ENCODE measurements at regions not wholly inside any gene's neighbourhood (a gene's known extent, or its start where the extent isn't known, plus 50 kb on each side); places are given as distances from the start of the nearest gene placed in this dataset.
"Not testable (repeated sequence)": the region's sequence is repeated elsewhere in the genome, so short reads cannot be mapped to it uniquely, and the experiment has no call there.

DNA sequence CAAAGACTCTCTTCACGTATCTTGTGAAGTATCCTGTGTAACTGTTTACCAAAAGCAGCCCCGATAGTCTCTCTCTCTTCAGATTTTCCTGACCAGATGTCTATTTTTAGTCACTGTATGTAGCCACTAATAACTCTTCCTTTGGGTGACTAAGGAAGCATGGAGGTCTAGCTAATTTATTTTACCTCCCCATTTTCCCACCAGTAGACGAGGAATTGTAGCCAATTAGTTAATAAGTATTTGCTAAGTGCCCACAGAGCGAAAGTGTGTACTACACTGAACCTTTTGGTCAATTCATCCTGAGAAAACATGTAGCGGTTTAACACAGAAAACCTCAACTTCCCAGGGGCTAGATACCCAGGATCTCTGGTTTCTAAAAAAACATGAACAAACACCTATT lies 180.6 kb downstream of the TBX18 start:
- no peak for ATAC-seq
- DNase-seq (ENCODE audit: low spot score), result no peak
- intact Hi-C loops (cut with DNase I), result no loop called here

DNA sequence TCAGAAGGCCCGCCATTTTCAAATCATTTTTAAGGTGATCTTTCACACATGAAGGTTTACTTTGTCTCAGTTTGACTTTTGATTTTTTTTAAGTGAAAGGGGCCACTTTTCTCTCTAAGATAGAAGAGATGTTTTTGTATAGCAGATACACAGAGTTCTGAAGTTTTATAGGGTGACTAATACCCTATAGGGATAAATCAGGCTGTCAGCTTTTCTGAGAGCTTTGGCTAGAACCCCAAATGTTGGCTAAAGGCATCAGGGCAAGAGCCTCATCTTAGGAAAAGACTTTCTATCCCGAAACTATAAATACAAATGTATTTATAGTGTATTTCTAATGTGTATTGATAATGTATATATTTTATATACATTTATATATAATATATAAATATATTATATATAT lies 181.4 kb downstream of the TBX18 start:
- DNase-seq (ENCODE audit: low spot score), result no peak
- intact Hi-C loops (cut with DNase I), result no loop called here
- ATAC-seq, result no peak

DNA sequence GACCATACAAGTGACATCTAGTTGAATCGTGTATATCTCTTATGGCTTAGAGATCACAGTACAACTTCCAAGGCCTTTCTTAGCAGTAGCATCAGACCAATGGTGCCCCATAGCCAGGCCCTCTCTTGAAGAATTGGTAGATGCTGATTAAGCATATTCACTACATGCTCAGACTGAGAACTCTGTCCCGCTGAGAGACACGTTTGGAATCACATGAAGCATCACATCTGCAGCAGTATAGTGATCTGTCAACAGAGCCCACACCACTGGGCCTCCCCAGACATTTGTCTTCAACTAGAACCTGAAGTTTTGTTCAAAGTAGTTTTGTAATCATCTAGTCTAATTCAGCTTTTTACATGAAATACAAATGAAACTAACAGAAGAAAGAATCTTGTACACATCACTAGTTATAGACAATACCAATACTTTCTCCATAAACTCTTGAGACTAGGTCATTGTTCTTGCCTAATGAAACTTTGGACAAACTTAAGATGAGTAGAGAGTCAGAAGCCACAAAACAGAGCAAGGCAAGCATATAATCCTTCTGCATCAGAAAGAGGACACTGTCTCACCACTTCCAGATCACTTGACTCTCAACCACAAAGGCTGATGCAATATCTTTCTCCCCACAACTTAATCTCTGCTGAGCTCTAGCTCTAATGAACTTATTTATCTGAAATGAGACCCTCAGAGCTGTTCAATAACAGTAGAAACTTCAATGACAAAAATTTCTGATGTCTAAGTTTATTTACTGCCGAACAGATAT lies 182.7 kb downstream of the TBX18 start:
- intact Hi-C loops (cut with DNase I), result no loop called here
- DNase-seq (ENCODE audit: low spot score) (no peak), ATAC-seq (peak; percentile 95)

GRCh38 chr6:84579404-84579803 lies 185.0 kb downstream of the TBX18 start:
- DNase-seq (ENCODE audit: low spot score), result no peak
- intact Hi-C loops (cut with DNase I), result no loop called here
- ATAC-seq, result no peak

- no peak for ATAC-seq
- intact Hi-C loops (cut with DNase I), result no loop called here
Measured at GRCh38 chr6:84576029-84576428, 188.4 kb downstream of the TBX18 start.

GRCh38 chr6:84575264-84575663 lies 189.1 kb downstream of the TBX18 start:
- intact Hi-C loops (cut with DNase I), result no loop called here

More at GRCh38 chr6:84576029-84576428, 188.4 kb downstream of the TBX18 start:
- DNase-seq (ENCODE audit: low spot score), result no peak

DNA sequence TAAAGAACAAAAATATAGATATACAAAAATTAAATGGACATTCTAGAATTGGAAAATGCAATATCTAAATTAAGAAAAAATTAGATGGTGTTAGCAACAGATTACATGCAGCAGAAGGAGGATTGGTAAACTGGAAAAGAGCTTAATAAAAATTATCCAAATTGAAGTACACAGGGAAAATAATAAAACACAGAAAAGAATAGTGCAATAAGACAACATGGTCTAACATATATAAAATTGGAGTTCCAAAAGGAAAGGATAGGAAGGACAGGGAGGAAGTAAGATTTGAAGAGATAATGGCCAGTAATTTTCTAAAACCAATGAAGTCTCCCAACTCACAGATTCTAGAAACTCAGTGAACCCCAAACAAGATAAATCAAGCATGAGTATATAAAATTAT lies 194.5 kb downstream of the TBX18 start:
- intact Hi-C loops (cut with DNase I), result no loop called here
- no peak for ATAC-seq
- DNase-seq (ENCODE audit: low spot score), result no peak

More at GRCh38 chr6:84575264-84575663, 189.1 kb downstream of the TBX18 start:
- DNase-seq (ENCODE audit: low spot score) (no peak), ATAC-seq (no peak)

GRCh38 chr6:84568971-84569370 lies 195.4 kb downstream of the TBX18 start:
- no peak for DNase-seq (ENCODE audit: low spot score)
- peak; percentile 62 for ATAC-seq
- intact Hi-C loops (cut with DNase I), result no loop called here

DNA sequence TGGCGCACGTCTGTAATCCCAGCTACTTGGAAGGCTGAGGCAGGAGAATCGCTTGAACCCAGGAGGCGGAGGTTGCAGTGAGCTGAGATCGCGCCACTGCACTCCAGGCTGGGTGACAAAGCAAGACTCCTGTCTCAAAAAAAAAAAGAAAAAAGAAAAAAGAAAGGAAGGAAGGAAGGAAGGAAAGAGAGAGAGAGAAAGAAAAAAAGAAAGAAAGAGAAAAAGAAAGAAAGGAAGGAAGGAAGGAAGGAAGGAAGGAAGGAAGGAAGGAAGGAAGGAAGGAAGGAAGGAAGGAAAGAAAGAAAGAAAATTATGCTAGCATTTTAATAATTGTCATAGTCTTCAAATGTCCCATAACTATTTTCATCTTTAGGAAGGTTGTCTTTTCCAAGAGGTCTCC lies 198.7 kb downstream of the TBX18 start:
- intact Hi-C loops (cut with DNase I); ATAC-seq; DNase-seq (ENCODE audit: low spot score): not testable (repeated sequence)

DNA sequence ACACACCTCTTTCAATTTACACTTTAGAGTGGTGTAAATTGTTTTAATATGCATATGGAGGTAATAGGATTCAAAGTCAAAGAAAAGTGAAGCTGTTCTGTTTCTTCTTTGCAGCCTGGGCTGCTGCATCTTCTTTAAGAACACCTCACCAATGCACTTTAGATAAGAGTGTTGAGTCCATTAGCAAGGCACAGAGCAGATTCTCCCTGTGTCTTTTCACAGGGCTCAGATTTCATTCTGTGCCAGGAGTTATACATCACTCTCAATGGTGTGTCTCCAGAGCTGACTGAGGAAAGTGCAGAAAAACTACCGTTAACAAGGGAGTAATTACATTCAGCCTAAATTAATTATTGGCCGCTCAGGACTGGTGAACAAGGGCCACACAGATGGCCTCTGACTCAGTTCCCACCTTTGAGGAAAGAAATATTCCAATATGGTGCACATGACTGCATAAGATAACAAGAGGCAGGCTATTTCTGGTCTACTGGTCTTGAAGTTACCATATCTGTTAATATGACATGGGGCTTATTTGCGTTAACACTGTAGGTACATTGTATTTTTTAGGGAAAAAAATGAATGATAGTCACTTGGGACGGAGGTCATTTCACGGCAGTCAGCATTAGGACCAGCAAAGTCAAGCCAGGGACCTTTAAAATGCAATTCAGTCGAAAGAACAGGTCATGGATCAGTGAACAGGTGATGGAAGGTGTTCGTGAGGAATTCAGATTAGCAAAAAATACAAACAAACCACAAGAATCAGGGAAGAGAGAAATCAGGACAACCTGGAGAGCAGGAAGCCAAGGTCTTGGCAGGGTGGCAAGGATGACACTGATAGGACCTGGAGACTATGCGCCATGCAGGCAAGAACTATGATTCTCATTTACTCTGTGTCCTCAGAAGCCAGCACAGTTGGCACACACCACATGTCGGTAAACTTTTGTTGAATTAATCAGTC lies 203.7 kb downstream of the TBX18 start:
- ATAC-seq, result no peak
- intact Hi-C loops (cut with DNase I), result no loop called here

DNA sequence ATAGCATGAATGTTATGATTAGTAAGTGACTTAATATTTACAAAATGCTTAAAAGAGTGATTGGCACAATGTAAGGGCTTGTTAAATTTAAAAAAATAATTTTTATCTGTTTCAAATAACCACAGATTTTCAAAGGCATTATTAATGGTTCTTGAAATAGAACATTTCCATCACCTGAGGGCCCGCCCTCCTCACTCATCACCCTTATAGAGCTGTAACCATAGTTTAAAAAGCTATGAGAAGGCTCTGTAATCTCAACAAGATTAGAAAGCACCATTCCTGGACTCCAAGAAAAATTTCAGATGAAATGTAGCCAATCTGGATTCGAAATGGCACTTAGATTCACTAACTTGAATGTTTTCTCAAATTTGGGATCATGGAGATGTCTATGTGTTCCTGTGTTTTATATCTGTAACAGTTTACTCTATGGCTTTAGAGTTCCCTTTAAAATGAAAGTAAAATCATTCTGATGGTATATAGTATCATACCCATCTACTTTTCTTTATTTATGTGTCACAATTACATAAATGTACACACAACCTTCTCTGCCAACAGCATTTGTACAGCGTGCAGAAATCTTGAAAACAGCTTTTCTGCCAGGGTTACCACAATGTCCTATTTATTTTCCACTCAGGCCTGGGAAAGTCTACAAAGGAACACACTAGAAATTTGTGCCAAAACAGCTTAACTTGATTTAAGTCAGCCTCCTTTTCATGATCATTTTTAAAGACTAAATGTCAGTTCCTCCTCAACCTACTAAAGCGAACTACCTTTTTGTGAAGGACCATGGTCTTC lies 207.7 kb downstream of the TBX18 start:
- intact Hi-C loops (cut with DNase I), result no loop called here
- DNase-seq (ENCODE audit: low spot score) (no peak), ATAC-seq (peak; percentile 75)

More for the DNA sequence above, 203.7 kb downstream of the TBX18 start:
- DNase-seq (ENCODE audit: low spot score), result no peak

DNA sequence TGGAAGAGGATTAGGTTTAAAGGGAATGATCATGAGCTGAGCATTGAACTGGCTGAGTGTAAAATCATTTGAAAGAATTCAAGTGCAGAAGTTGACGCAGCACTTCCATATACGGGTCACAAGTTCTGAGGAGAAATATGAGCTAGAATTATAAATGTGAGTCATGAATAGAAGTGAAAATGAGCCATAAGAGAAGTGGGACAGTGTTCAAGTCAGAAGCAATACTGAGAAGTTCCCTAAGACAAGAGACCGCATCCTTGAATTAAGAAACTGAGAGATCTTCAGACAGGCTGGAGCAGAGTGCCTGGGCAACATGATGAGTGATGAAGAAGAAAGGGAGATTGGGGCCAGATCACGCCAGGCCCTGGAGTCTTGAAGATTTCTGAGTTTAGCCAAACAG lies 209.7 kb downstream of the TBX18 start:
- ATAC-seq (no peak), DNase-seq (ENCODE audit: low spot score) (no peak)
- intact Hi-C loops (cut with DNase I), result no loop called here

- peak; percentile 90 for ATAC-seq
- intact Hi-C loops (cut with DNase I), result no loop called here
- DNase-seq (ENCODE audit: low spot score), result no peak
Measured at GRCh38 chr6:84554074-84554473, 210.3 kb downstream of the TBX18 start.

GRCh38 chr6:84553527-84553926 lies 210.9 kb downstream of the TBX18 start:
- DNase-seq (ENCODE audit: low spot score) (no peak), ATAC-seq (peak; percentile 14)
- intact Hi-C loops (cut with DNase I), result no loop called here

GRCh38 chr6:84551797-84552196 lies 212.6 kb downstream of the TBX18 start:
- no peak for ATAC-seq
- intact Hi-C loops (cut with DNase I), result no loop called here
- DNase-seq (ENCODE audit: low spot score), result no peak

GRCh38 chr6:84549917-84550316 lies 214.5 kb downstream of the TBX18 start:
- ATAC-seq, result no peak
- intact Hi-C loops (cut with DNase I), result no loop called here
- DNase-seq (ENCODE audit: low spot score), result no peak

- DNase-seq (ENCODE audit: low spot score), result no peak
- no peak for ATAC-seq
- intact Hi-C loops (cut with DNase I), result no loop called here
Measured at GRCh38 chr6:84547341-84547801, 217.0 kb downstream of the TBX18 start.

DNA sequence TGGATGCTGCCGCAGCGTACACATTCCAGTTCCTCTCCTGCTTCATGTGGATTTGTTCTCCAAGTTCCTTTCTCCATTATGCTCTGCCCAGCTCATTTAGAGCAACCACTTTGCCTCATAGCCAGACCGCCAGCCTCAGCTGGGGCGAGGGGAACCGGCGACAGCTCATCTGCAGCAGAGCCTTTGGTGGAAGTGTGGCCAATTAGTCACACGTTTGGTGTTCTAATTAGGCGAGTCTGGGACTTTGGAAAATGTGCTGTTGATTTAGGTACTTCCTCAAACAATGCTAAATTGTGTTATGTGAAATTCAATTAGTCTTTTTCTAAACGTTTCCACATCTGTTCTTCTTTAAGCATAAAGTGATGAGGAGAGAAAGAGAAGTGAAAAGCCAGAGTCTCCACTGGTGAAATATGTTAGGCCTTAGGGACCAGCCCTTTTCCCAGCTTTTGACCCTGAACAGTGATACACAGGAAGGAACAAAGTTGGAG lies 217.9 kb downstream of the TBX18 start:
- ATAC-seq (peak; percentile 97), DNase-seq (ENCODE audit: low spot score) (no peak)
- intact Hi-C loops (cut with DNase I), result no loop called here

Data from sciatic nerve (tissue), 2 donors.